ENCODE measurements at regions not wholly inside any gene's neighbourhood (a gene's known extent, or its start where the extent isn't known, plus 50 kb on each side); places are given as distances from the start of the nearest gene placed in this dataset.

DNA sequence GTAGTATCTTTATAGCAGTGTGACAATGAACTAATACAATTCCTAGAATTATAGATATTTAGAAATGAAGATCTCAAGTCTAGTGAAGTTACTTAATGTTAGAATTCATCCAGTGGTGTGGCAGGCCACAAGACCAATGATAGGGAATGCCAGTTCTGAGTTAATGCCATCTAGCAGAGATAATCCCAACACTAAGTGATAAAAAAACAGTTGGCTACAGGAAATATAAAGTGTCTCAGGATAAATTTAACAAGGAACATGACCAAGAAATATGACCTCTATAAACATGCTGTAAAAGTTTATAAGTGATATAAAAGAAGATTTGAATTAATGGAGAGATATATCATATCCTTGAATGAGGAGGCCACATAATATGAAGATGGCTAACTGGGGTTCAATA, 1790.5 kb upstream of the ADGRL3 start:
- no peaks in the 10 kb centered on the region for H3K27me3 Mint-ChIP-seq (ENCODE audit: insufficient read depth, low read depth, poor library complexity)
- no peak overlapping the region for H3K4me2 ChIP-seq
- H3K79me2 ChIP-seq (replicated peaks; ENCODE audit: insufficient read depth) = no peaks in the 10 kb centered on the region
- TF ChIP-seq STAT1 (IDR thresholded peaks at IDR 0.05; ENCODE audit: unreplicated experiment) = no peak
- TF ChIP-seq, protein P1, sequence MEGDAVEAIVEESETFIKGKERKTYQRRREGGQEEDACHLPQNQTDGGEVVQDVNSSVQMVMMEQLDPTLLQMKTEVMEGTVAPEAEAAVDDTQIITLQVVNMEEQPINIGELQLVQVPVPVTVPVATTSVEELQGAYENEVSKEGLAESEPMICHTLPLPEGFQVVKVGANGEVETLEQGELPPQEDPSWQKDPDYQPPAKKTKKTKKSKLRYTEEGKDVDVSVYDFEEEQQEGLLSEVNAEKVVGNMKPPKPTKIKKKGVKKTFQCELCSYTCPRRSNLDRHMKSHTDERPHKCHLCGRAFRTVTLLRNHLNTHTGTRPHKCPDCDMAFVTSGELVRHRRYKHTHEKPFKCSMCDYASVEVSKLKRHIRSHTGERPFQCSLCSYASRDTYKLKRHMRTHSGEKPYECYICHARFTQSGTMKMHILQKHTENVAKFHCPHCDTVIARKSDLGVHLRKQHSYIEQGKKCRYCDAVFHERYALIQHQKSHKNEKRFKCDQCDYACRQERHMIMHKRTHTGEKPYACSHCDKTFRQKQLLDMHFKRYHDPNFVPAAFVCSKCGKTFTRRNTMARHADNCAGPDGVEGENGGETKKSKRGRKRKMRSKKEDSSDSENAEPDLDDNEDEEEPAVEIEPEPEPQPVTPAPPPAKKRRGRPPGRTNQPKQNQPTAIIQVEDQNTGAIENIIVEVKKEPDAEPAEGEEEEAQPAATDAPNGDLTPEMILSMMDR (conservative IDR thresholded peaks at IDR 0.05; ENCODE audit: low read depth in 2 of 2) = no peak
- no peak for TF ChIP-seq REST (IDR thresholded peaks at IDR 0.05; ENCODE audit: unreplicated experiment)
- TF ChIP-seq, protein P2, sequence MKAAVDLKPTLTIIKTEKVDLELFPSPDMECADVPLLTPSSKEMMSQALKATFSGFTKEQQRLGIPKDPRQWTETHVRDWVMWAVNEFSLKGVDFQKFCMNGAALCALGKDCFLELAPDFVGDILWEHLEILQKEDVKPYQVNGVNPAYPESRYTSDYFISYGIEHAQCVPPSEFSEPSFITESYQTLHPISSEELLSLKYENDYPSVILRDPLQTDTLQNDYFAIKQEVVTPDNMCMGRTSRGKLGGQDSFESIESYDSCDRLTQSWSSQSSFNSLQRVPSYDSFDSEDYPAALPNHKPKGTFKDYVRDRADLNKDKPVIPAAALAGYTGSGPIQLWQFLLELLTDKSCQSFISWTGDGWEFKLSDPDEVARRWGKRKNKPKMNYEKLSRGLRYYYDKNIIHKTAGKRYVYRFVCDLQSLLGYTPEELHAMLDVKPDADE (IDR thresholded peaks at IDR 0.05) = no peak
- no peak for TF ChIP-seq NANOG (IDR thresholded peaks at IDR 0.05; ENCODE audit: borderline replicate concordance)
- TF ChIP-seq ZNF114 (CRISPR knock-in tag; IDR thresholded peaks at IDR 0.05) = no peak
- no peak for TF ChIP-seq JUNB (IDR thresholded peaks at IDR 0.05; ENCODE audit: unreplicated experiment)
- no peak for TF ChIP-seq POLR2AphosphoS5 (IDR thresholded peaks at IDR 0.05; ENCODE audit: low read depth)
- TF ChIP-seq EZH2phosphoT487 (IDR thresholded peaks at IDR 0.05; ENCODE audit: unreplicated experiment) = no peak
- TF ChIP-seq ZNF331 (CRISPR knock-in tag; IDR thresholded peaks at IDR 0.05; ENCODE audit: low read depth) = no peak
- TF ChIP-seq ZNF462 (CRISPR knock-in tag; IDR thresholded peaks at IDR 0.05) = no peak
- no peaks in the 10 kb centered on the region for H3K27me3 ChIP-seq (ENCODE audit: insufficient read depth)
- H3F3A ChIP-seq (replicated peaks; ENCODE audit: low read depth) = no peaks in the 10 kb centered on the region
- no peaks in the 10 kb centered on the region for H3K9me2 ChIP-seq (ENCODE audit: insufficient read depth)
- H3K4me3 Mint-ChIP-seq = no peak overlapping the region
- H3K27ac Mint-ChIP-seq = no peak overlapping the region
- H3K4me1 ChIP-seq (ENCODE audit: insufficient read depth) = no peaks in the 10 kb centered on the region
- H3K4me3 ChIP-seq = no peak overlapping the region
- H3K36me3 Mint-ChIP-seq (ENCODE audit: low read depth) = peaks cover 6% of the 10 kb centered on the region; the same call in 1 of the 3 replicates
- no peaks in the 10 kb centered on the region for H3K4me1 Mint-ChIP-seq
- no peak overlapping the region for H2AFZ ChIP-seq
- no peaks in the 10 kb centered on the region for H3K36me3 ChIP-seq (ENCODE audit: insufficient read depth)
- DNase-seq (ENCODE audit: low spot score) (no peak), ATAC-seq (no peak)
- peaks cover 12% of the 10 kb centered on the region; the same call in 2 of the 3 replicates for H3K9me3 Mint-ChIP-seq
- no peaks in the 10 kb centered on the region for H4K20me1 ChIP-seq (replicated peaks; ENCODE audit: insufficient read depth)
- H3K27ac ChIP-seq (ENCODE audit: low read depth) = no peak overlapping the region
